Peyer's patch (tissue), 4 donors: ENCODE measurements at regions not wholly inside any gene's neighbourhood (a gene's known extent, or its start where the extent isn't known, plus 50 kb on each side); places are given as distances from the start of the nearest gene placed in this dataset.
"Not testable (repeated sequence)": the region's sequence is repeated elsewhere in the genome, so short reads cannot be mapped to it uniquely, and the experiment has no call there.

Experiments
- CTCF ChIP-seq, 6 experiments: fragments of 450-650 bp in 4 of 6; fragments of 200-600 bp in 2 of 6; sonication (generic) in 1 of 6; IDR thresholded peaks; one replicate each; pipeline ENCODE4 v1.5.1; 2017 to 2019; ENCODE audit warnings: antibody characterized with exemption in 6 of 6, mild to moderate bottlenecking in 3 of 6, moderate library complexity in 1 of 6
- POLR2A ChIP-seq, 2 donors: fragments of 450-650 bp; IDR thresholded peaks; one replicate each; pipeline ENCODE4 v1.5.1; 2017; ENCODE audit warnings: antibody characterized with exemption in 2 of 2, mild to moderate bottlenecking in 2 of 2, moderate library complexity in 2 of 2

GRCh38 chr1:112854368-112854984 lies 101.5 kb downstream of the SLC16A1 start:
- TF ChIP-seq CTCF, POLR2A (IDR thresholded peaks at IDR 0.05): not testable (repeated sequence)
